Activated naive CD8-positive, alpha-beta T cell treated with anti-CD3 and anti-CD28 coated beads, Interleukin-2, amount 10 ng/mL, durations not matched to agents 7 days and 5 days (primary cell): ENCODE measurements at regions not wholly inside any gene's neighbourhood (a gene's known extent, or its start where the extent isn't known, plus 50 kb on each side); places are given as distances from the start of the nearest gene placed in this dataset.

Experiments
- ATAC-seq: fragments of 150-1000 bp; cut with Tn5 transposase; one replicate; pipeline ENCODE4 v1.10.0; 2021; ENCODE audit warnings: low read depth, moderate library complexity
- POLR2A ChIA-PET: fragments of 350-600 bp; sonication (Branson Sonifier 250); formaldehyde crosslinking; loops from one replicate; lab custom pipeline; 2021; ENCODE audit warnings: antibody characterized with exemption; lab: Charles Lee
- DNase-seq: peaks from one replicate; pipeline ENCODE4 v3.0.0; 2021
- H3K27ac Mint-ChIP-seq: one replicate; pipeline ENCODE4 v1.8.0; 2022; ENCODE audit warnings: mild to moderate bottlenecking, mixed read lengths
- H3K27me3 Mint-ChIP-seq: one replicate; pipeline ENCODE4 v1.8.0; 2022; ENCODE audit warnings: mild to moderate bottlenecking, moderate library complexity, mixed read lengths
- H3K36me3 Mint-ChIP-seq: one replicate; pipeline ENCODE4 v1.8.0; 2021; ENCODE audit warnings: mild to moderate bottlenecking, mixed read lengths
- H3K4me1 Mint-ChIP-seq: one replicate; pipeline ENCODE4 v1.8.0; 2021; ENCODE audit warnings: mixed read lengths
- H3K4me3 Mint-ChIP-seq: one replicate; pipeline ENCODE4 v1.8.0; 2022; ENCODE audit warnings: mild to moderate bottlenecking, moderate library complexity, mixed read lengths
- H3K9me3 Mint-ChIP-seq: one replicate; pipeline ENCODE4 v1.8.0; 2021; ENCODE audit warnings: mixed read lengths

DNA sequence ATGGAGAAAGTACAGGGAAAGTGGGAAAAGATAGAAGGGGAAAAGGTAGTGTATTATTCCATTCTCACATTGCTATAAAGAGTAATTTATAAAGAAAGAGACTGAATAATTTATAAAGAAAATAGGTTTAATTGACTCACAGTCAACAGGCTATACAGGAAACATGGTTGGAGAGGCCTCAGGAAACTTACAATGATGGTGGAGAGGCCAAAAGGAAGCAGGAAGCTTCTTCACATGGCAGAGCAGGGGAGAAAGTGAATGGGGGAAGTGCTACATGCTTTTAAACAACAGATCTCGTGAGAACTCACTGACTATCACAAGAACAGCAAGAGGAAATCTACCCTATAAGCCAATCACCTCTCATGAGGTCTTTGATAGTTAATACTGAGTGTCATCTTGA lies 725.0 kb upstream of the FLRT2 start:
- peaks cover 6% of the 10 kb centered on the region for H3K9me3 Mint-ChIP-seq
- H3K4me3 Mint-ChIP-seq, result no peak overlapping the region
- POLR2A ChIA-PET, result no interaction called here
- no peaks in the 10 kb centered on the region for H3K27me3 Mint-ChIP-seq
- DNase-seq (no peak), ATAC-seq (no peak)
- H3K36me3 Mint-ChIP-seq, result no peaks in the 10 kb centered on the region
- no peaks in the 10 kb centered on the region for H3K4me1 Mint-ChIP-seq
- H3K27ac Mint-ChIP-seq, result no peak overlapping the region

DNA sequence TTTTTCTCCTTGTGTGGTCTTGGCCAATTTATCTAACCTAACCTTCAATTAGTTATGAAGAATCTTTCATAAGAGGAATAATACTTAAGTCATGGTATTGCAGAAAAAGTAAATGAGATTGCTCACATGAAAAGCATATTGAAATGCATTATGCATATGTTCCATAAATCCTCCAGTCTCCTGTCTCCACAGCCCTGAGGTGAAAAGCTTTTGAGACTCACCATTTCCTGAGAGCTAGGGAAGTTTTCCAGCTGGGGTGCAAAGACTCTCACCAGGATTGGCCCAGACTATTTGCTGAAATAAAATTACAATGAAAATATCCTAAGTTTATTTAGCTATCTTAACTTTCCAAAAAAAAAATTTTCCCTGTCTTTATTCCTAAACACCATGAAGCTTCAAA lies 723.8 kb upstream of the FLRT2 start:
- no peak for ATAC-seq
- DNase-seq, result no peak
- POLR2A ChIA-PET, result no interaction called here
- H3K27ac Mint-ChIP-seq, result no peak overlapping the region
- H3K27me3 Mint-ChIP-seq, result no peaks in the 10 kb centered on the region
- H3K36me3 Mint-ChIP-seq, result no peaks in the 10 kb centered on the region
- no peak overlapping the region for H3K4me3 Mint-ChIP-seq
- H3K9me3 Mint-ChIP-seq, result peaks cover 8% of the 10 kb centered on the region
- H3K4me1 Mint-ChIP-seq, result no peaks in the 10 kb centered on the region

DNA sequence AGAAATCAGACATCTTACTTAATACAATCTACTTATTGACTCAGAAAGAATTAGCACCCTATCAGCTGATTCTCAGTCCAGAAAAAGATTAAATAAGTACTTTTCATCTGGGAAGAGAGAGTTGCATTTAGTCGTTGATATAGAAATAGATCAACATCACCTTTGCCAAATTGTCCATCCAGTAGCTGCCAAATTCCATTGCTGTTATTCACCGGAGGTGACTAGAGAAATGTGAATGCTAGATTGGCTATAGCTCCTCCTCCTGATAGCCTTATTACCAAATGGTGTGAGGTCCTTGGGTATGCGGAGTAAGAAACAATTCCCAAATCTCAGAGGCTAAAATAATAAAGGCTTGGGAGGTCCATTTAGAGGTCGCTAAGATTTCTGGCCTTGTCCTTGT lies 723.3 kb upstream of the FLRT2 start:
- POLR2A ChIA-PET, result no interaction called here
- Mint-ChIP-seq H3K9me3 (peaks cover 8% of the 10 kb centered on the region), H3K27ac (no peak overlapping the region), H3K36me3 (no peaks in the 10 kb centered on the region), H3K27me3 (no peaks in the 10 kb centered on the region), H3K4me3 (no peak overlapping the region), H3K4me1 (no peaks in the 10 kb centered on the region)
- DNase-seq, result no peak
- no peak for ATAC-seq

DNA sequence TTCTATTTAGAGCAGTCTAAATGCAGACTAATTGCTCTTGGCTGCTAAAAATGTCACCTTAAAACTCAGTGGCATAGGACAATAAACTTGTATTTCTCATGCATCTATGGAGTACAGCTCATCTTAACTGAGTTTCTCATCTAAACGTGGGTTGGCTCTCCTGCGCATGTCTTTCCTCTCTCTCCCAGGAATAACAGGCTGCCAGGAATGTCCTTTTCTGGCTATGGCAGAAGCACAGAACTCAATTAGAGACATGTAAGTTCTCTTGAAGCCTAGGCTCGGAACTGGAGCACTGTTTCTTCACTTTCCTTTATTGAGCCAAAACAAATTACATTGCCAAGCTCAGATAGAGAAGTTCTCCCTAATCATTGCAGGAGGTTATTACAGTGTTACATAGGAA lies 722.3 kb upstream of the FLRT2 start:
- no peaks in the 10 kb centered on the region for H3K36me3 Mint-ChIP-seq
- H3K4me1 Mint-ChIP-seq, result no peaks in the 10 kb centered on the region
- no peak overlapping the region for H3K27ac Mint-ChIP-seq
- ATAC-seq (no peak), DNase-seq (no peak)
- H3K9me3 Mint-ChIP-seq, result peaks cover 8% of the 10 kb centered on the region
- H3K4me3 Mint-ChIP-seq, result no peak overlapping the region
- H3K27me3 Mint-ChIP-seq, result no peaks in the 10 kb centered on the region
- POLR2A ChIA-PET, result no interaction called here

DNA sequence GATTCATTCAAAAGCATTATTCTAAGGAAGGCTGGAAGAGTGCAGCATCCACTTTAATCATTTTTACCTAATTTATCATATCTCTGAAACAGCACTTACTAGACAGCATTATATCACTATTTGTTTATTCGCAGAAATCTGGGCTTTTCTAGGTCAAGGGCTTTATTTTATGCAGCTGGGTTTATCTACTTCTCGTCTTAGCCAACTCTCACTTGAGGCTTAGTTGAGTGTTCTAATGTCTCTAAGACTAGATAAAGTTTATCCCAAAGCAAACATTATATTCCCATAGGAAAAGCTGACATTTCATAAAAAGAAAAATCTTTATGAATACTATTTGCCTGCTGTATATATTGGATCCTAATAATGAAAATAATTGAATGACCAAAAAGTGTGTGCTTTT lies 720.8 kb upstream of the FLRT2 start:
- ATAC-seq (no peak), DNase-seq (no peak)
- Mint-ChIP-seq H3K4me3 (no peak overlapping the region), H3K9me3 (peaks cover 8% of the 10 kb centered on the region), H3K27ac (no peak overlapping the region), H3K4me1 (no peaks in the 10 kb centered on the region), H3K27me3 (no peaks in the 10 kb centered on the region), H3K36me3 (no peaks in the 10 kb centered on the region)
- POLR2A ChIA-PET, result no interaction called here

DNA sequence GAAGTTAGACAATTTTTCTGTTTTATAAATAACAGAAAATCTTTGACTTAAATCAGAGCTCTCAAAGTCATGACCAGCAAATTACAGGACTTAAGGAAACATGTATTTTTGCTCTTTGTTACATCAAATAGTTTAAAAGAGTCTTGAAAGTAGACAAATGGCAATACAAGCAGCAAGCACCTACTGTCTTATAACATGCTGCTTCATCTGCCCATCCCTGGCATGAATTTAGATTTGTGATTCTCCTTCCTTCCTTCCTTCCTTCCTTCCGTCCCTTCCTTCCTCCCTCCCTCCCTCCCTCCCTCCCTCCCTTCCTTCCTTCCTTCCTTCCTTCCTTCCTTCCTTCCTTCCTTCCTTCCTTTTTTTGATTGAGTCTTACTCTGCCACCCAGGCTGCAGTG lies 715.6 kb upstream of the FLRT2 start:
- Mint-ChIP-seq H3K4me1 (no peaks in the 10 kb centered on the region), H3K9me3 (peaks cover 16% of the 10 kb centered on the region), H3K27me3 (no peaks in the 10 kb centered on the region), H3K27ac (no peak overlapping the region), H3K36me3 (no peaks in the 10 kb centered on the region), H3K4me3 (no peak overlapping the region)
- POLR2A ChIA-PET, result no interaction called here
- ATAC-seq, result no peak
- DNase-seq, result no peak

DNA sequence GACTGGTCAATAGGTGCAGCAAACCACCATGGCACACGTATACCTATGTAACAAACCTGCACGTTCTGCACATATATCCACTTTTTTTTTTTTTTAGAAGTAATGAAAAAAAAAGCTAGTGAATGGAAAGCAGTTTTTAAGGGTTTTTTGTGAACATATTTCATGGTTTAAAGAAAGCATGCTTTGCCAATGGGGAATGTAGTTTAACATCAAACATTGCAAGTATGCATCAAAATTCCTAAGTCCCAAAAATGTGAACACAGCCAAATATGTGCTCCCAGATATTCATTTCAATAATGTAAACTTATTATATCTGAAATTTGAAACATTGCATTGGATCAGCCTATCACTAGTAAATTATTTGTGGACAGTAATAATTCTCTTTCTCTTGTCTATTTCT lies 710.4 kb upstream of the FLRT2 start:
- Mint-ChIP-seq H3K4me3 (no peak overlapping the region), H3K36me3 (no peaks in the 10 kb centered on the region), H3K27ac (no peak overlapping the region), H3K9me3 (peaks cover 13% of the 10 kb centered on the region), H3K27me3 (no peaks in the 10 kb centered on the region), H3K4me1 (no peaks in the 10 kb centered on the region)
- ATAC-seq (no peak), DNase-seq (no peak)
- POLR2A ChIA-PET, result no interaction called here

DNA sequence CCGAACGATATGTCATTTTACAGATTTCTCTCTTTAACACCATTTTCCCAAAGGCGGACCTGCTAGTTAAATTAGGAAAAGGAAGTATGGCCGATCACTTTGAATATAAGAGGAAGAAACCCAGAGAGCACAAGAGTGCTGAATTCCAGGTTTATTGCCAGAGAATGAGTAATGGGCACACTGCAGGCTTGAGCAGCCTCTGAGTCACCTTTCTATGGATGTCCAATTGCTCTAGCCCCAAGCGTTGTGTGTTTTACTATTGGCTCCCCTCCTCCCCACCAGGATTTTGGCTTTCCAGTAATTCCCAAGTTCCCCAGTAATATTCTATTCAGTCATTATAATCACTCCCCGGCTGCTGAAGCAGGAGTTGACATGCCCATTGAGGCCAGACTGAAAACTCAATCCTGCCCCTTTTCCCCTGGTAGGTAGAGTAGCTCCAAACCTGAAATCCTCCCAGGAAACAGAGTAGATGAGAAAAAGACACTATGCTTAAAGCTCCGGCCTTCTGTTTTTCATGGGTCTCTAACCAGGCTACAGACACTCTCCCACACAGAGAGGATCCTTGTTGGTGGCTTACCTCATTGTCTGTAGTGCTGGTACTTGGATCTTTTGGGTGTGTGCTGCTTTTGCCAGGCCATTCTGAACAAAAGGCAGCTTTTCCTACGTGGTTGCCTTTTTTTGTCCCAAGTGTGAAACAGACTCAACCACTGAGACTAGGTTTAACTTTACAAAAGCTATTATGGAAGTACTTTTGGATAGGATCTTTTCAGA lies 704.3 kb upstream of the FLRT2 start:
- DNase-seq (no peak), ATAC-seq (no peak)
- POLR2A ChIA-PET, result no interaction called here
- Mint-ChIP-seq H3K4me3 (no peak overlapping the region), H3K36me3 (no peaks in the 10 kb centered on the region), H3K9me3 (peaks cover 4% of the 10 kb centered on the region), H3K4me1 (no peaks in the 10 kb centered on the region), H3K27me3 (no peaks in the 10 kb centered on the region), H3K27ac (no peak overlapping the region)

DNA sequence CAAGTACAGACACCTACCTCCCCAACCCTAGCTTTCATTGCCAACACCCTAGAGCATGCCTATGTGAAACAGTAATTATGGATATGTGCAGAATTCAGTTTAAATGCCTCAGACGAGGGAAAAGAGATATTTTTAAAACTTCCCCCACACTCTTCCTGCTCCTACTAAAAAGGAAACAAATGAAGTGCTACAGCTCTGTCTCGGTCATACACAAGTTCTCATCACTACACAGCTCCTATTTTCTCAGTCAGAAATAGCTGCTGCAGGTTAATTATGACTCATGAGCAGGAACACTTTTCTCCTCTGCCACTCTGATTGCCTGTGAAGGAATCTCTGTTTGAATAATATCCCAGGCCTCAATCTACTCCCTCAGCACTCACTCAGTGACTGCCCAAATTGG lies 703.6 kb upstream of the FLRT2 start:
- DNase-seq (no peak), ATAC-seq (no peak)
- Mint-ChIP-seq H3K27me3 (no peaks in the 10 kb centered on the region), H3K36me3 (no peaks in the 10 kb centered on the region), H3K4me3 (no peak overlapping the region), H3K27ac (no peak overlapping the region), H3K4me1 (no peaks in the 10 kb centered on the region), H3K9me3 (peaks cover 4% of the 10 kb centered on the region)
- POLR2A ChIA-PET, result no interaction called here

DNA sequence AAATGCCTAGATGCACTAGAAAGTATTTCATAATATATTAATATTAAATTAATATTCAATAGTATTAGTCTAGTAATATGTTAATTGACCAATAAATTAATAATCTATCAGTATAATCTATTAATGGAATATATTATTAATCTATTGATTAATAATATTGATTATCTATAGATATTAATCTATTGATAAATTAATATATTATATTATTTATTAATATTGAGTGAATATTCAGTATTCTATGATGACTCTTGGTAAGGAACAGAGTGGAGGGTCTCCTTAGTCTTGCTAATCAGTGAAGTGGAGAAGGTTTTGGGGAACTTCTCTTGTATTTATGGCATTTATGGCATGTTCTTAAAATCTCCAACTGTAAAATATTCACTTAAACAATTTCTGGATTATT lies 679.3 kb upstream of the FLRT2 start:
- Mint-ChIP-seq H3K4me3 (no peak overlapping the region), H3K4me1 (no peaks in the 10 kb centered on the region), H3K27ac (no peak overlapping the region), H3K36me3 (no peaks in the 10 kb centered on the region), H3K27me3 (no peaks in the 10 kb centered on the region), H3K9me3 (peaks cover 3% of the 10 kb centered on the region)
- ATAC-seq (no peak), DNase-seq (no peak)
- POLR2A ChIA-PET, result no interaction called here

DNA sequence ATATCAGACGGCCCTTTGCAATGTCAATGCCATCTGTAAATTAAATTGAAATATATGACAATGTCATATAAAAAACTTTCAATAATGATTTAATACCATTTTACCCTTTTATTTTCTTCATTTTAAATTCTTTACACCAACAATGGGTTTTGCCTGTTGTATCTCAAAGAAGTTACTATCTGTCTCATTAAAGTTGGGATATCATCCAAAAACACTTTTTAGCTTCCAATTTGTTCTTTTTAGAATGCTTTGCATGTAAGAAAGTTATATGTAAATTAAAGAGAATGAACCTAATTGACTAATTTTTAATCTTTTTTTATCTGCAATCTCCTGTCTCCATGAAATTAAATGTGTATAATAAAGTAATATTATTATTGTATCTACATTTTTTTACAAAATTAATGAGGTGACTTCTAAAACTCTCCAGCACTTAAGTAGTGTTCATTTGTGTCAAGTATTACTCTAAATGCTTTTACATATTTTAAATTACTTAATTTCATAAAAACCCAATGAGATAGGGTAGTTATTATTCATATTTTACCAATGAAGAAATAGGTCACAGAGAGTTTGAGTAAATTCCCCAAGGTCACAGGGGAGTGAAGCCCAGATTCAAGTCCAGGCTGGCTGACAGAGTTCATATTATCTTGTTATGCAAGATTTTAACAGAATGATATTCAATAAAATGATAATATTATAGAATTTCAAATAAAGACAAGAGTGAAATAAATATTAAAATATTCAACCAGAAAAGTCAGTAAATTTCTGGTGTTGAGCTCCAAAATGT lies 673.0 kb upstream of the FLRT2 start:
- no peak for ATAC-seq
- POLR2A ChIA-PET, result no interaction called here
- Mint-ChIP-seq H3K27ac (no peak overlapping the region), H3K27me3 (no peaks in the 10 kb centered on the region), H3K9me3 (peaks cover 9% of the 10 kb centered on the region), H3K4me3 (no peak overlapping the region), H3K4me1 (no peaks in the 10 kb centered on the region), H3K36me3 (no peaks in the 10 kb centered on the region)
- no peak for DNase-seq

DNA sequence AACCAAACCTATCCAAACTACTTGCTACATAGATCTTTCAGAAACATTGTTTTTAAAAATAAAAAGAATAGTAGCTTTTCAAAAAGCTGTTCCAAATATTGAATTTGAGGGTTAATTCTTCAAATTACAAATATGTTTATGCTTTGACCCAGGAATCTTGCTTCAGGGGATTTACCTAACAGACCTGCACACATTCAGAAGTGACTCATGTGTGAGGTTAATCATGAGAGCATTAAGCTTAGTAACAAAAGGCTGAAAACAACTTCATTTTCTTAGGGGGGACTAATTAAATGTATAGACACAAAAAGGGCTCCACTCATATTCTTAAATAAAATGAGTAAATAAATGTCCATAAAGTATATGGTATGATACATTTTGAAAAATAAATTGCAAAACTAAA lies 672.4 kb upstream of the FLRT2 start:
- no peaks in the 10 kb centered on the region for H3K4me1 Mint-ChIP-seq
- ATAC-seq, result no peak

DNA sequence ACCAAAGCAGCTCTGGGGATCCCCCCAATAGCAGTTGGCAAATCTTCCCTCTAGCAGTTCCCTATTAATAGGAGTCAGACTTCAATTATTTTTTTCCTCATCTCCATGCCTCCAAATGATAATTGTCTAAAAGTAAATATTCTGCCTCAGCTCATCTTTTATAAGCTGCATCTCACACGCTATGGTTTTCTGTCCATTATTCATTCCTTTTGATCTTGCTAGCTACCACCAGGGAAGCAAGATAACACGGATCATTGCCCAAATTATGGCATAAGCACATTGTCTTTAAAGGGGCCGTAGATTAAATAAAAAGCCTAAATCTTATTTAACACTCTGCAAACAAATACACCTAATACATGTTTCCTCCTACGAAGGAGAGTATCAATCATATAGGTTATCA lies 670.8 kb upstream of the FLRT2 start:
- Mint-ChIP-seq H3K27me3 (no peaks in the 10 kb centered on the region), H3K4me1 (no peaks in the 10 kb centered on the region), H3K4me3 (no peak overlapping the region), H3K9me3 (peaks cover 8% of the 10 kb centered on the region), H3K27ac (no peak overlapping the region), H3K36me3 (no peaks in the 10 kb centered on the region)
- no peak for DNase-seq
- ATAC-seq, result no peak
- POLR2A ChIA-PET, result no interaction called here

More for the DNA sequence above, 672.4 kb upstream of the FLRT2 start:
- H3K36me3 Mint-ChIP-seq, result no peaks in the 10 kb centered on the region
- DNase-seq, result no peak
- H3K4me3 Mint-ChIP-seq, result no peak overlapping the region
- H3K27ac Mint-ChIP-seq, result no peak overlapping the region
- no peaks in the 10 kb centered on the region for H3K27me3 Mint-ChIP-seq
- POLR2A ChIA-PET, result no interaction called here
- H3K9me3 Mint-ChIP-seq, result peaks cover 9% of the 10 kb centered on the region

DNA sequence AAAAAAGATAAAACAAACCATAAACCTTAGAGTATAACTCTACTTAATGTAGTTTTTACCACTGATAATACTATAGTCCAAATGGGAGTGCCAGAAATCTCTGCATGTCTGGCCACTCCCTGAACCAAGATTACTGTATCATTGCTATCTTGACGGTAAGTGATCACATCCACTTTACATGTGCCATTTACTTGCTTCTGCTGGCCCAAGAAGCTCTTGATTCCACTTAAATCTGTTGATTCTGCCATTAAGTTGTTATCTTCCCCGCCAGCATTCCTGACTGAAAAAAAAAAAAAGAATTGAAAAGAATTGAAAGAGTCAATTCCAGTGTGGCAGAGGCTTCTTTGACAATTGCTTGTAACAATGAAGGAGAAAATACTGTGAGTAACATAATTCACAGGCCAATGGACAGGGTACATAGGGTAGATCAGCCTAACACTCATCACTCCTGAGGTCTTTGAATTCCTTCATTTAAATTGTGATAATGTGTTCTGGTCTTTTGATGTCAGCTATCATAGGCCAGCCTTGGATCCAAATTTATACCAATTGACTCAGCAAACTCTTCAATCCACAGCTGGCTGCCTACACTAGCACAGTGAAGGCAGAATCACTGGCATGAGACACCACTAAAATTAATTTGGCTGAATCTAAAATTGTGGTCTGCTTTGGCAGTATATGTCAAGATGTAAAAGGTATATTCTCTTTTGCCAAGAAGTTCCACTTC lies 665.2 kb upstream of the FLRT2 start:
- Mint-ChIP-seq H3K27ac (no peak overlapping the region), H3K4me3 (no peak overlapping the region), H3K27me3 (no peaks in the 10 kb centered on the region), H3K9me3 (peaks cover 2% of the 10 kb centered on the region), H3K4me1 (no peaks in the 10 kb centered on the region), H3K36me3 (no peaks in the 10 kb centered on the region)
- DNase-seq (no peak), ATAC-seq (no peak)
- POLR2A ChIA-PET, result no interaction called here
